GM23248 (cell line): ENCODE measurements at regions not wholly inside any gene's neighbourhood (a gene's known extent, or its start where the extent isn't known, plus 50 kb on each side); places are given as distances from the start of the nearest gene placed in this dataset.

Source experiments
- DNase-seq: peaks from one replicate; pipeline ENCODE4 v3.0.0-alpha.2; 2015
- H2AFZ ChIP-seq: fragments of 200-600 bp; sonication (generic); 2 replicates; pipeline ENCODE4 v1.6.1; 2016; ENCODE audit warnings: antibody characterized with exemption
- H3F3A ChIP-seq: fragments of 200-600 bp; sonication (generic); 2 replicates; pipeline ENCODE4 v1.6.1; 2016; ENCODE audit warnings: mild to moderate bottlenecking, antibody characterized with exemption, mixed run types; ENCODE audit not compliant: insufficient read depth
- H3K27ac ChIP-seq: fragments of 200-600 bp; sonication (generic); 2 replicates; pipeline ENCODE4 v1.5.1; 2016; ENCODE audit warnings: mild to moderate bottlenecking
- H3K27me3 ChIP-seq: fragments of 200-600 bp; sonication (generic); replicated peaks from 2 replicates; pipeline ENCODE4 v1.6.1; 2016; ENCODE audit warnings: mild to moderate bottlenecking; ENCODE audit not compliant: insufficient read depth
- H3K36me3 ChIP-seq: fragments of 200-600 bp; sonication (generic); 2 replicates; pipeline ENCODE4 v1.6.1; 2016; ENCODE audit warnings: low read depth, mild to moderate bottlenecking
- H3K4me1 ChIP-seq: fragments of 200-600 bp; sonication (generic); 2 replicates; pipeline ENCODE4 v1.6.1; 2016; ENCODE audit warnings: mild to moderate bottlenecking; ENCODE audit not compliant: insufficient read depth
- H3K4me2 ChIP-seq: fragments of 200-600 bp; sonication (generic); one replicate; pipeline ENCODE4 v1.6.1; 2016; ENCODE audit warnings: mild to moderate bottlenecking; ENCODE audit not compliant: unreplicated experiment
- H3K4me3 ChIP-seq: fragments of 200-600 bp; sonication (generic); 2 replicates; pipeline ENCODE4 v1.5.1; 2016; ENCODE audit warnings: mild to moderate bottlenecking
- H3K79me2 ChIP-seq: fragments of 200-600 bp; sonication (generic); 2 replicates; pipeline ENCODE4 v1.6.1; 2016; ENCODE audit warnings: mild to moderate bottlenecking; ENCODE audit not compliant: insufficient read depth
- H3K9ac ChIP-seq: fragments of 200-600 bp; sonication (generic); 2 replicates; pipeline ENCODE4 v1.6.1; 2016; ENCODE audit warnings: mild to moderate bottlenecking
- H3K9me2 ChIP-seq: fragments of 200-600 bp; sonication (generic); 2 replicates; pipeline ENCODE4 v1.6.1; 2016; ENCODE audit warnings: mixed run types, mild to moderate bottlenecking, moderate library complexity; ENCODE audit not compliant: insufficient read depth
- H3K9me3 ChIP-seq: fragments of 200-600 bp; sonication (generic); one replicate; pipeline ENCODE4 v1.6.1; 2017; ENCODE audit warnings: low read depth
- H4K20me1 ChIP-seq: fragments of 200-600 bp; sonication (generic); 2 replicates; pipeline ENCODE4 v1.6.0; 2016; ENCODE audit not compliant: insufficient read depth
- EZH2 ChIP-seq: fragments of 200-600 bp; sonication (generic); IDR thresholded peaks from 2 replicates; pipeline ENCODE4 v1.6.1; 2018; ENCODE audit warnings: antibody characterized with exemption, mild to moderate bottlenecking; ENCODE audit not compliant: insufficient read depth, poor library complexity, severe bottlenecking
- EZH2phosphoT487 ChIP-seq: fragments of 200-600 bp; sonication (generic); IDR thresholded peaks from 2 replicates; pipeline ENCODE4 v1.6.1; 2018; ENCODE audit warnings: antibody characterized with exemption, moderate library complexity, mild to moderate bottlenecking, low read depth; ENCODE audit not compliant: insufficient read depth
- WGBS, 2 experiments: methylation state at CpG; one replicate each; pipeline ENCODE4 v1.1.6; 2015 to 2017; ENCODE audit warnings: low lambda C conversion rate in 2 of 2, low coverage in 1 of 2; ENCODE audit errors: missing lambda C conversion rate in 2 of 2; 5-methylcytosine and 5-hydroxymethylcytosine counted together
- in situ Hi-C: fragments of 300-500 bp; cut with MboI; formaldehyde crosslinking; loops from 2 replicates; pipeline ENCODE4 v1.15.0; 2020

- DNase-seq, result no peak
- in situ Hi-C loops, result no loop called here
- no peaks in the 10 kb centered on the region for H3F3A ChIP-seq
- H3K79me2 ChIP-seq, result no peaks in the 10 kb centered on the region
- no peaks in the 10 kb centered on the region for H4K20me1 ChIP-seq
- H3K4me1 ChIP-seq, result no peaks in the 10 kb centered on the region
- H3K36me3 ChIP-seq, result no peaks in the 10 kb centered on the region
- no peak overlapping the region for H2AFZ ChIP-seq
- H3K9ac ChIP-seq, result no peak overlapping the region
- WGBS, 2 experiments, result 84% methylated on average over 9 to 10 of the region's 10 CpGs
- no peak overlapping the region for H3K27ac ChIP-seq
- no peaks in the 10 kb centered on the region for H3K27me3 ChIP-seq
- no peak for TF ChIP-seq EZH2
- TF ChIP-seq EZH2phosphoT487, result no peak
- H3K4me2 ChIP-seq, result no peak overlapping the region
- no peaks in the 10 kb centered on the region for H3K9me3 ChIP-seq
- H3K4me3 ChIP-seq, result no peak overlapping the region
- H3K9me2 ChIP-seq, result no peaks in the 10 kb centered on the region
These were observed 156.6 kb downstream of the RPS24 start for GRCh38 chr10:78190051-78190825.

- Histone ChIP-seq H4K20me1 (no peaks in the 10 kb centered on the region), H3K9ac (no peak overlapping the region), H3K27ac (no peak overlapping the region), H3K36me3 (no peaks in the 10 kb centered on the region), H3K4me2 (no peak overlapping the region), H3K79me2 (no peaks in the 10 kb centered on the region), H3F3A (no peaks in the 10 kb centered on the region), H3K9me2 (no peaks in the 10 kb centered on the region), H2AFZ (no peak overlapping the region), H3K27me3 (no peaks in the 10 kb centered on the region), H3K4me3 (no peak overlapping the region), H3K4me1 (no peaks in the 10 kb centered on the region), H3K9me3 (no peaks in the 10 kb centered on the region)
- WGBS, 2 experiments, result 90 to 96% methylated on average over 3 of the region's 3 CpGs
- in situ Hi-C loops, result no loop called here
- TF ChIP-seq EZH2 (no peak), EZH2phosphoT487 (no peak)
- no peak for DNase-seq
These were observed 157.6 kb downstream of the RPS24 start for GRCh38 chr10:78191301-78191700.

GRCh38 chr10:78193189-78193588, 159.5 kb downstream of the RPS24 start:
- Histone ChIP-seq H3K9ac (no peak overlapping the region), H3K27me3 (no peaks in the 10 kb centered on the region)

GRCh38 chr10:78194050-78194449, 160.4 kb downstream of the RPS24 start:
- Histone ChIP-seq H3F3A (no peaks in the 10 kb centered on the region), H3K4me1 (0 out of 2 replicates have a peak, but pooled peaks cover 7% of the 10 kb centered on the region), H3K9me2 (no peaks in the 10 kb centered on the region), H3K9me3 (no peaks in the 10 kb centered on the region), H3K27ac (no peak overlapping the region), H3K79me2 (no peaks in the 10 kb centered on the region), H3K9ac (no peak overlapping the region), H3K4me2 (no peak overlapping the region), H3K27me3 (no peaks in the 10 kb centered on the region), H3K4me3 (no peak overlapping the region), H2AFZ (no peak overlapping the region), H4K20me1 (no peaks in the 10 kb centered on the region), H3K36me3 (no peaks in the 10 kb centered on the region)
- in situ Hi-C loops, result no loop called here
- peak; percentile 21 for DNase-seq
- 83 to 86% methylated on average over 4 of the region's 4 CpGs for WGBS, 2 experiments
- no peak for TF ChIP-seq EZH2
- TF ChIP-seq EZH2phosphoT487, result no peak

More at GRCh38 chr10:78193189-78193588, 159.5 kb downstream of the RPS24 start:
- no peaks in the 10 kb centered on the region for H3K9me3 ChIP-seq
- no peaks in the 10 kb centered on the region for H3K9me2 ChIP-seq
- H3K36me3 ChIP-seq, result no peaks in the 10 kb centered on the region
- H3K79me2 ChIP-seq, result no peaks in the 10 kb centered on the region
- 0 out of 2 replicates have a peak, but pooled peaks cover 7% of the 10 kb centered on the region for H3K4me1 ChIP-seq
- no peak overlapping the region for H3K4me3 ChIP-seq
- H3K27ac ChIP-seq, result no peak overlapping the region
- TF ChIP-seq EZH2 (no peak), EZH2phosphoT487 (no peak)
- no peak for DNase-seq
- H3K4me2 ChIP-seq, result no peak overlapping the region
- in situ Hi-C loops, result no loop called here
- no peaks in the 10 kb centered on the region for H3F3A ChIP-seq
- H2AFZ ChIP-seq, result no peak overlapping the region
- H4K20me1 ChIP-seq, result no peaks in the 10 kb centered on the region
- WGBS, 2 experiments, result 85 to 91% methylated on average over 1 of the region's 1 CpG
